Right lobe of liver (tissue), 6 donors: ENCODE measurements at regions not wholly inside any gene's neighbourhood (a gene's known extent, or its start where the extent isn't known, plus 50 kb on each side); places are given as distances from the start of the nearest gene placed in this dataset.
"Not testable (repeated sequence)": the region's sequence is repeated elsewhere in the genome, so short reads cannot be mapped to it uniquely, and the experiment has no call there.

Experiments used
- ATAC-seq, 4 donors: fragments of 200-7000 bp; cut with Tn5 transposase; one replicate each; pipeline ENCODE4 v1.9.1; 2020; ENCODE audit warnings: mild to moderate bottlenecking in 4 of 4, moderate library complexity in 4 of 4
- DNase-seq, 3 donors: peaks; one replicate each; pipeline ENCODE4 v3.0.0-alpha.2; 2020
- H3K27ac ChIP-seq, 3 donors: fragments of 200-600 bp; one replicate each; pipeline ENCODE4 v1.8.0; 2022
- H3K27me3 ChIP-seq, 2 donors: fragments of 200-600 bp; one replicate each; pipeline ENCODE4 v1.8.0; 2022
- H3K36me3 ChIP-seq, 4 donors: fragments of 200-600 bp; sonication (generic) in 1 of 4; one replicate each; pipeline versions ENCODE4 v1.5.1 to v1.8.0; 2017 to 2022; ENCODE audit warnings: control low read depth in 1 of 4
- H3K4me1 ChIP-seq, 4 donors: fragments of 200-600 bp; sonication (generic) in 1 of 4; one replicate each; pipeline versions ENCODE4 v1.5.1 to v1.8.0; 2017 to 2022; ENCODE audit warnings: control low read depth in 1 of 4
- H3K4me3 ChIP-seq, 3 donors: fragments of 200-600 bp; one replicate each; pipeline ENCODE4 v1.8.0; 2022
- H3K9me3 ChIP-seq, 4 donors: fragments of 200-600 bp; sonication (generic) in 1 of 4; one replicate each; pipeline versions ENCODE4 v1.5.1 to v1.8.0; 2017 to 2022; ENCODE audit warnings: control low read depth in 1 of 4
- POLR2A ChIP-seq: fragments of 450-650 bp; IDR thresholded peaks from one replicate; pipeline ENCODE4 v1.6.1; 2017; ENCODE audit warnings: antibody characterized with exemption, mild to moderate bottlenecking
- WGBS: methylation state at CpG from one replicate; pipeline ENCODE4 v1.1.6; 2018; ENCODE audit warnings: low coverage, low lambda C conversion rate; ENCODE audit not compliant: insufficient coverage; ENCODE audit errors: missing lambda C conversion rate; 5-methylcytosine and 5-hydroxymethylcytosine counted together
- intact Hi-C, 2 donors: fragments of 100-400 bp; cut with DNase I; formaldehyde crosslinking; loops; one replicate each; pipeline versions ENCODE4 v1.11.2 to v1.14.1; 2022
- TF ChIP-seq, protein P1 (sequence below), 4 donors: fragments of 200-600 bp in 3 of 4; fragments of 450-650 bp in 1 of 4; IDR thresholded peaks; one replicate each; pipeline versions ENCODE4 v1.5.1 to v1.8.0; 2016 to 2022; ENCODE audit warnings: antibody characterized with exemption in 4 of 4, mild to moderate bottlenecking in 2 of 4
- donor health status: DM: no; HTN: yes; CAD: no.
- donor health status: DM: no; HTN: no; CAD: no.
- donor health status: DM: no; HTN: no; CAD: no.
- donor health status: DM: no; HTN: yes; CAD: no.
- donor health status: DM: no; HTN: yes; CAD: no.

DNA sequence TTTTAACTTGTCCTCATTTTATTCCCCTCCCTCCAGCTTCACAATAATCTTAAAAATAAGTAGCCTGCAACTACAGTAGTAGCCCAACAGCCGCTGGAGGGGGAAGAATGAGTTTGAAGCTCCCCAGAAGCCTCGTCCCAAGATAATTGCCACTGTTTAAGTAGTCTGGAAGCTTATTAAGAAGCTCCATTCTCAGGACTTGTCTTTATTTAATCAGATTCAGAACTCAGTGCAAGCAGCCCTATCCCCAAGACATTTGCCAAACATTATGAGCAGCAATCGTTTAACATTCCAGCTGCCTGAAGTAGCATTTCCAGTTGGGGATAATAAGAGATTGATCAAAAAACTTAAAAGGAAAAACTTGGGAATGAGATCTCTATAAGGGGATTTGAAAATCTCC lies 106.0 kb downstream of the URB2 start:
- DNase-seq (no peak), ATAC-seq (no peak)
- Histone ChIP-seq H3K27ac (no peak overlapping the region), H3K4me3 (no peak overlapping the region), H3K4me1 (no peaks in the 10 kb centered on the region), H3K9me3 (no peaks in the 10 kb centered on the region), H3K36me3 (no peaks in the 10 kb centered on the region), H3K27me3 (no peaks in the 10 kb centered on the region)
- intact Hi-C loops = no loop called here
- no peak for TF ChIP-seq POLR2A
- TF ChIP-seq, protein P1, sequence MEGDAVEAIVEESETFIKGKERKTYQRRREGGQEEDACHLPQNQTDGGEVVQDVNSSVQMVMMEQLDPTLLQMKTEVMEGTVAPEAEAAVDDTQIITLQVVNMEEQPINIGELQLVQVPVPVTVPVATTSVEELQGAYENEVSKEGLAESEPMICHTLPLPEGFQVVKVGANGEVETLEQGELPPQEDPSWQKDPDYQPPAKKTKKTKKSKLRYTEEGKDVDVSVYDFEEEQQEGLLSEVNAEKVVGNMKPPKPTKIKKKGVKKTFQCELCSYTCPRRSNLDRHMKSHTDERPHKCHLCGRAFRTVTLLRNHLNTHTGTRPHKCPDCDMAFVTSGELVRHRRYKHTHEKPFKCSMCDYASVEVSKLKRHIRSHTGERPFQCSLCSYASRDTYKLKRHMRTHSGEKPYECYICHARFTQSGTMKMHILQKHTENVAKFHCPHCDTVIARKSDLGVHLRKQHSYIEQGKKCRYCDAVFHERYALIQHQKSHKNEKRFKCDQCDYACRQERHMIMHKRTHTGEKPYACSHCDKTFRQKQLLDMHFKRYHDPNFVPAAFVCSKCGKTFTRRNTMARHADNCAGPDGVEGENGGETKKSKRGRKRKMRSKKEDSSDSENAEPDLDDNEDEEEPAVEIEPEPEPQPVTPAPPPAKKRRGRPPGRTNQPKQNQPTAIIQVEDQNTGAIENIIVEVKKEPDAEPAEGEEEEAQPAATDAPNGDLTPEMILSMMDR (IDR thresholded peaks at IDR 0.05) = no peak
- WGBS = 50% methylated on average over 3 of the region's 3 CpGs

DNA sequence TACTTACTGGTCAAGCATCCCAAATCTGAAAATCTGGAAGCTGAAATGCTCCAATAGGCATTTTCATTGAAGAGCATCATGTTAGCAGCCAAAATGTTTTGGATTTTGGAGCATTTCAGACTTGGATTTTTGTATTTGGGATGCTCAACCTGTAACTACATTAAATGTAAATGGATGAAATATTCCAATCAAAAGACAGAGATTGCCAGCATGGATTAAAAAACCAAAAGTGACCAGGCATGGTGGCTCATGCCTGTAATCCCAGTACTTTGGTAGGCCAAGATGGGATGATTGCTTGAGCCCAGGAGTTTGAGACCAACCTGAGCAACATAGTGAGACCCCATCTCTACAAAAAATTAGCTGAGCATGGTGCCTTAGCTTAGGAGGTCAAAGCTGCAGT lies 110.3 kb downstream of the URB2 start:
- H3K9me3 ChIP-seq = no peaks in the 10 kb centered on the region
- H3K4me1 ChIP-seq = no peaks in the 10 kb centered on the region
- no peak for DNase-seq
- no peak overlapping the region for H3K4me3 ChIP-seq
- TF ChIP-seq POLR2A = no peak
- TF ChIP-seq, protein P1 (IDR thresholded peaks at IDR 0.05) = no peak
- no peaks in the 10 kb centered on the region for H3K36me3 ChIP-seq
- H3K27me3 ChIP-seq = no peaks in the 10 kb centered on the region
- no peak for ATAC-seq
- no peak overlapping the region for H3K27ac ChIP-seq
- intact Hi-C loops = no loop called here

DNA sequence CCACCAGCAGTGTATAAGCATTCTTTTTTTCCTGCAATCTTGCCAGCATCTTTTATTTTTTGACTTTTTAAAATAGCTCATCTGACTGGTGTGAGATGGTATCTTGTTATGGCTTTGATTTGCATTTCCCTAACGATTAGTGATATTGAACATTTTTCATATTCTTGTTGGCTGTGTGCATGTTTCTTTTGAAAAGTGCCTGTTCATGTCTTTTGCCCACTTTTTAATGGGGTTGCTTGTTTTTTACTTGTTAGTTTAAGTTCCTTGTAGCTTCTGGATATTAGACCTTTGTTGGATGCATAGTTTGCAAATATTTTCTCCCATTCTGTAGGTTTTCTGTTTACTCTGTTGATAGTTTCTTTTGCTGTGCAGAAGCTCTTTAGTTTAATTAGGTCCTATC lies 116.6 kb downstream of the URB2 start:
- DNase-seq, H3K27me3 ChIP-seq, H3K9me3 ChIP-seq, intact Hi-C loops, H3K36me3 ChIP-seq, ATAC-seq, H3K27ac ChIP-seq, H3K4me3 ChIP-seq, H3K4me1 ChIP-seq: not testable (repeated sequence)
- 44% methylated on average over 1 of the region's 1 CpG for WGBS

DNA sequence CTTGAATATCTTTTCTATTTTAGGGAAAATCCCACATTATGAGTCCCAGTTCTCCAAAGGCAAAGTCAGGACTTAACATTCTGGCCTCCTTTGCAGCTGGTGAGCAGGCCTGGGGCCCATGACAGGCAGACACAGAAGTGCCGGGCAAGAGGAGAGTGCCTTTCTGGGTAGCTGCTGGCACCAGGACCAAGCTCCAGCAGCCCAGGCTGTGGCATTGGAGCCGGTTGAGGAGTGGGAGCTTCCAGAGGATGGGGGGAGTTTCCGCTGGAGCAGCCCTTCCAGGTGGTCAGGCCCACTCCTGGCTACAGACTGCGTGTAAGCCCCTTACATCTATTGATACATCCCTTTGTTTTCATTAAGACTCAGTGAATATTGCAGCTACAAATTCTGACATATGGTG lies 123.9 kb downstream of the URB2 start:
- Histone ChIP-seq H3K4me1 (no peaks in the 10 kb centered on the region), H3K27me3 (no peaks in the 10 kb centered on the region), H3K36me3 (no peaks in the 10 kb centered on the region), H3K27ac (no peak overlapping the region), H3K4me3 (no peak overlapping the region), H3K9me3 (no peaks in the 10 kb centered on the region)
- no peak for TF ChIP-seq POLR2A
- TF ChIP-seq, protein P1 (IDR thresholded peaks at IDR 0.05) = no peak
- no peak for ATAC-seq
- WGBS = 76% methylated on average over 3 of the region's 4 CpGs
- no peak for DNase-seq
- intact Hi-C loops = no loop called here

DNA sequence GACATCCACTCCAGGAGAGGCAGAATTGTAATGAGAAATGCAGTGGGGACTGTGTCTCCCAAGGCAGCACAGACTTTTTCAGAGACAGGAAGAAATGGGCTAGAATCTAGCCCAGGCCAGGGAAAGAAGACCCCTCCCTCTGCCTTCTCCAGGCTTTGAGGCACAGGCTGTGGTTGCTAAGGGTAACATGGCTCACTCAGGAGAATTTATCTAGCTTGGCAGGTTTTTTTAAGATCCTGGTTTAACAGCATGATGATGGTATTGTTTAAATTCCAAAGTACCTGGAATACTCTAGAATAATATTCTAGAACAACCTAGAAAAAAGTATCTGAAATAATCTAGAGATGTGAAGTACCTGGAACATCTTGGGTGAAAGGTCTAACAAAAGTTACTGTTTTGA lies 125.6 kb downstream of the URB2 start:
- Histone ChIP-seq H3K36me3 (no peaks in the 10 kb centered on the region), H3K4me1 (no peaks in the 10 kb centered on the region), H3K4me3 (no peak overlapping the region), H3K9me3 (no peaks in the 10 kb centered on the region), H3K27ac (no peak overlapping the region), H3K27me3 (no peaks in the 10 kb centered on the region)
- intact Hi-C loops = no loop called here
- DNase-seq = no peak
- no peak for ATAC-seq
- no peak for TF ChIP-seq POLR2A

DNA sequence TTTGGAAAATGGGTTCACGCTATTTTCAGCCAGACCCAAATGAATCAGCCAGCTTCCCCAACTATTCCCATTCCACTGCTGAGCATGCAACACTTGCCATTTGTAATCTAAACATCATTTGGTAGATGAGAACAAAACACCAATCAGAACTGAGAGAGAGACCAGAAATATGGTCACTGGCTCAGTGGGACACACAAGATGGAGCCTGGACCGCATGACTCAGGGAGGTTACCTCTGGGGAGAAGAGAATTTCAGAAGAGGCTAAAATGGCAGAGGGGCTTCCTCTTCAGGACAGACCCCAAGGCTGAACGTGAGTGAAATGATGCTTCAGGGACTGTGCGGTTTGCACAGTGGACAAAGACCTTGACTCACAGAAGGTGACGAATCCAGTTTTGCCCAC lies 126.6 kb downstream of the URB2 start:
- WGBS = 85% methylated on average over 3 of the region's 5 CpGs
- H3K36me3 ChIP-seq = no peaks in the 10 kb centered on the region
- no peaks in the 10 kb centered on the region for H3K9me3 ChIP-seq
- no peak overlapping the region for H3K4me3 ChIP-seq
- no peak overlapping the region for H3K27ac ChIP-seq
- ATAC-seq (no peak), DNase-seq (no peak)
- intact Hi-C loops = no loop called here
- TF ChIP-seq, protein P1 (IDR thresholded peaks at IDR 0.05) = no peak
- no peak for TF ChIP-seq POLR2A
- H3K4me1 ChIP-seq = no peaks in the 10 kb centered on the region
- H3K27me3 ChIP-seq = no peaks in the 10 kb centered on the region
